ENCODE measurements at regions not wholly inside any gene's neighbourhood (a gene's known extent, or its start where the extent isn't known, plus 50 kb on each side); places are given as distances from the start of the nearest gene placed in this dataset.
"Not testable (repeated sequence)": the region's sequence is repeated elsewhere in the genome, so short reads cannot be mapped to it uniquely, and the experiment has no call there.

DNA sequence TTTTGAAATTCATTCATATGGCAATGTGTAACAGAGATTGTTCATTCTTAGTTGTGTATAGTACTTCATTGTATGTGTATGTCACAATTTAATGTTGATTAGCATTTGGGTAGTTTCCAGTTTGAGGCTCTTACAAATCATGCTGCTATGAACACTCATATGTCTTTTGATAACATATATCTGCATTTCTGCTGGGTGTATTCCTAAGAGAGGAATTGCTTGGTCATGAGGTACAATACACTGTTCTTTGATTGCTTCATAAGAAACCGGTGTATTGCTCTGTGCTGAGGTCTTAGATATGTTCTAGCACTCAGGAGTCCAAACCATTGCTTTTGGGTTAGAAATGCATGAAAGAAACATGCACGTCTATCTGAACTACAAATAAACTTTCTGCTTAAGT lies 492.9 kb upstream of the JAG1 start:
- FAIRE-seq (no peak), DNase-seq (ENCODE audit: low spot score) (no peak)

DNA sequence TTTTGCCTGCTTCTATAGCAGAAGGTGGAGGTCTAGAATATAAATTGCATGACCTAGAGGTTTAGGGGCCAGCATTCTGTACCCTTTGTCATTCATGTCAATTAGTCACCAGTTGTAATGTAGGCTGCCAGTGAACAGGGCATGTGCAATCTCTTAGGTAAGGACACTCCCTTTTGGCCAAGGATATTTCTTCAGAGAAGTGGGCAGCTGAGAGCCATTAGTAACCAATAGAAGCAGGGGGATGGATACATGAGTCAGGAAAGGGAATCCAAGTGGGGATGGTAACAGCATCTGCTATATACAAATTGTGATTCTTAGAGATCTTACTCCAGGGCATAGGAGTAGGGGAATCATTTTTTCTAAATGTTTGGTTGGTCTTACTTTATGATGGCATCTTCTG lies 494.2 kb upstream of the JAG1 start:
- no peak for FAIRE-seq

DNA sequence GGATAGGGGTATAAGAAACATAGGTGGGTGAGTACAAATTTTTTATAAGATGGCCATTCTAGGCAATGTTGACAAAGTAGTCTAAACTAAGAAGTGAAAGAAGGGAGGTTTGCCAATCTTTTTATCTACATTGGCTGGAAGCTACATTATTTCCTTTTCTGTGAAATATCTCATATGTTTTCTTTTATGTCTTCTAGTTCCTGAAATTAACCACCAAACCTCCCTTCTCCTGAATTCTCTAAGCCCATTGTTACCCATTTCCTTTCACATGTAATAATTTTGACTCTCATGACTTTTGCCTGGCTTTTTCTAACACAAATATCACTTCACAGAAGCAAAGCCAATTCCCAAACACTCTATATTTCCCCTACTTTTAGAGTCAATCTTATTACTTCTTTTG lies 496.2 kb upstream of the JAG1 start:
- FAIRE-seq = no peak

More for the DNA sequence above, 494.2 kb upstream of the JAG1 start:
- peak; percentile 13 for DNase-seq (ENCODE audit: low spot score)

DNA sequence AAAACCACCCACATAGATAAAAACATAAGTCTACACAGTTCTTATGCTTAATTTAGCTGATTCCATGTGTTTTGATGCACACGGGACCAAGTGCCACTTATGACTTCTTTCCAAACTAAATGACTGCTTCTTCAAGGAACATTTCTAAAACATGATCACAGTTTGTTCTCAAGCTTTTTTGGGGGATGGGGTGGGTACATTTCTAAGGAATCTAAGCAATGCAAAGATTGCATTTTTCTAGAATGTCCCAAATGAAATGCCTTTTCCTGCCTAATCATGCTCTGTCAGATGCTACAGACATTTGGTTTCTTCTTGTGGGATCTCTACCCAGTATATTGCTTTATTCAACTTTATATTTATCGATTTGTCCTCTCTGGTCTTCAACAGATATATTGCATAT lies 496.8 kb upstream of the JAG1 start:
- FAIRE-seq (no peak), DNase-seq (ENCODE audit: low spot score) (no peak)

More for the DNA sequence above, 496.2 kb upstream of the JAG1 start:
- no peak for DNase-seq (ENCODE audit: low spot score)

DNA sequence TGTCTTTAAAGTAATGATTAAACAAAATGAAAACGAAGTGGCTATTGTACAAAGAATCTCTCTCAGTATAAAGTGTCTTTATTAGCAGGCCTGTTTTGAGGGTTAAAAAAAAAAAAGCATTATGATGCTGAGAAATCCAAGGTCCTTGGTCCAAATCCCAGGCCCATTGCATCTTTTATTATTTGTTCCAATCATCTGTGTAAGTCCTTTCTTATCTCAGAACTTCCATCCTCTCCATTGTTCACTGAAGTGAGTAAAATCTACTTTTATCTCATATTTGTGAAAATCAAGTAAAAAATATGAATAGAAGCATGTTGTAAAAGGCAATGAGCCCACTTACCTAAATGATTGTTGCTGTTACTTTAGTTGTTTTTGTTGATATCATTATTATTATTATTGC lies 499.1 kb upstream of the JAG1 start:
- FAIRE-seq (no peak), DNase-seq (ENCODE audit: low spot score) (no peak)

DNA sequence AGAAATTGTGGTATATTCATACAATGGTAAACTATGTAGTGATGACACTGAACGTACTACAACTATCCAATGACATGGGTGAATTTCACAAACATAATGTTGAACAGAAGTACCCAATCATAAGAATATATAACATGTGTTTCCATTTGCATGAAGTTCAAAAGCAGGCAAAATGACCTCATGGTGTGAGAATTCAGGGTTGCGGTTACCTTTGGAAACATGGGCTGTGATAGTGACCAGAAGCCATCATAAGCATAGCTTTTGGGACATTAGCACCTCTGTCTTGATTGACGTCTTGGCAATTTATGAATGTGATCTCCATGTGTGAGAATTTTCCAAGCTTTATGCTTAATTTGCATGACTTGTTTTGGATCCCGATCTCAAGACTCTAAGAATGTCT lies 500.1 kb upstream of the JAG1 start:
- DNase-seq (ENCODE audit: low spot score) (no peak), FAIRE-seq (no peak)

DNA sequence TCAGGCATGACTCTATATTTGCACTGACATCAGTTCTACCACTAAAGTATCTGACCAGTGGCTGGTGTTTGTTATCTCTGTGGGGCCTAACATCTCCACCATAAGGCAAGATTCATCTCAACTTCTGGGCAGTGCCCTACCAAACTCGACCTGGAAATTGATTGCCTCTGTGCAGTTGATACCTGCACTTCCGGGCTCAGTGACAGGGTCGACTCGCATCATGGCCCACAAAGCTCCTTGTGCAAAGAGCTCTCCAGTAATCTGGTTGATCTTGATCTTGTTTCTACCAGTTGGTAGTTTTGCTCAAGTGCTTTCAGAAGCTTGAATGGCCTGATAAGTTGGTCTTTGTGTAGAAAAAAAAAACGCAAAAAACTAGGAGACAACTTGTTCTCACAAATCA lies 501.1 kb upstream of the JAG1 start:
- DNase-seq (ENCODE audit: low spot score) (no peak), FAIRE-seq (no peak)

DNA sequence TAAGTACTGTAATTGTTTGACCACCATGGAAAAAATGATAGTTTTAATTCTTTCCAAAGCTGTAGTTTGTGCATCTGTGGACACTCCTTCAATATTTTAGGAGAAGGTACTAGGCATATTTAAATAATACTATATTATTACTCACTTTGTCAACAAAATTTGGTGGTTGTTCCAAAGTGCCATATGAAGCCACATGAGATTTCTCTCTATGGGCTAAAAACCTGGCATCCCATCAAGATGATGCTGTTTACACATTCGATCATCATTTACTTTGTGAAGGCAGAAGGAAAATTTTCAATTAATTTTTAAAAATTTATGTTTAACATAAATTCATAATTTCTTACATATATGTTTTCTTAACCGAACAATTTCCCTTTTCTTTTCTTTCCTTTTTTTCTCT lies 502.6 kb upstream of the JAG1 start:
- no peak for FAIRE-seq
- no peak for DNase-seq (ENCODE audit: low spot score)

DNA sequence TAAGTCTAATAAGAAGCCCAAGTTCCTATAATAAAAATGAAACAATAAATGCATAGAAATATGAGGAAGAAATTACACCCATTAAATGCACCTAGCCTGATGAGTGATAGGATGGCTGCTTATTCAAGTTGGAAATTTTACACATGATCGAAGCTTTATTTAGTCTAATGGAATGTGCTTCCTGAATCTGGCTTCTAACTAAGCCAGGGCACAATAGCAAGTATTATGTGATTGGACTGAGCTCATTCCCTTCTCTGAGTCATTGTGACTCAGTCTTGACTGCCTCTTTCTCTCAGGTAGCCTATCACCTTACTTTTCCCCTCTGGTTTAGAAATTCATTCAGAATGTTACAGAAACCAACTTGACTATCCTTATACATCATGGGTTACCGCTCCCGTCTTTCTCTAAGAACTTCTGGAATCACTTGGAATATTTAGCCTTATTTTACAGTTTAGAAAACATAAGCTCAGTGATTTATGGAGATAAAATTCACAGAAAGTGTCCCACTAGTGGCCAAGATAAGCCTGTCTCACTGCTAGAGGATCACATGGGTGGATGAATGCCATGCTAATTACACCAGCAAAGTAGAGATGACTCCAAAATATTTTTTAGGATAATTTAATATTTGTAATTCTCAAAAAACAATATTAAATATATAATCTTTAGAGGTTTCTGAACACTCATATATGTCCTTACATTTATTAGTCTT lies 505.3 kb upstream of the JAG1 start:
- DNase-seq (ENCODE audit: low spot score) (peak; percentile 89), FAIRE-seq (peak; percentile 97)

DNA sequence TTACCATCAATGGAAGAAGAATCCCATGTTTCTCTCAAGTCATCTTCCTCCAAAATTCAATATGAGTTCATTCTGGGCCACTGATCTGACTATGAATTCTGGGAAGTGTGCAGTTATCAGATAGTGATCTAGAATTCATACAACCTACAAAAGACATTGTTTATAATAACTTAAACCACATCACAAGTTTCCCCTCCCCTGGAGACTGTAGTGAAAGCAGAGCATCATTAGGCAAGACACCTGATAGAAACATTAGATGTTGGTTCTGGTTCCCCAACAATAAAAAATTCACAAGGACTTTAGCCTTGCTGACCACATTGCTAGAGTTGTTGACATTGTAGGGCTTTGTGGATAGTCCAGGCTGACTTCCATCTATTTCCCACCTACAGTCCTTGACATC lies 506.4 kb upstream of the JAG1 start:
- no peak for FAIRE-seq

DNA sequence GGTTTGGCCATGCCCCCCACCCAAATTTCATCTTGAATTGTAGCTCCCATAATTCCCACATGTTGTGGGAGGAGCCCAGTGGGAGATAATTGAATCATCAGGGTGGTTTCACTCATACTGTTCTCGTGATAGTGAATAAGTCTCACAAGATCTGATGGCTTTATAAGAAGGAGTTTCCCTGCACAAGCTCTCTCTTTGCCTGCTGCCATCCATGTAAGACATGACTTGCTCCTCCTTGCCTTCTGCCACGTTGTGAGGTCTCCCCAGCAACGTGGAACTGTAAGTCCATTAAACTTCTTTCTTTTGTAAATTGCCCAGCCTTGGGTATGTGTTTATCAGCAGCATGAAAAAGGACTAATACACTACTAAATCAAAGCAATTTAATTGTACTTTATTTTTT lies 507.3 kb upstream of the JAG1 start:
- not testable (repeated sequence) for DNase-seq (ENCODE audit: low spot score); FAIRE-seq

More for the DNA sequence above, 506.4 kb upstream of the JAG1 start:
- DNase-seq (ENCODE audit: low spot score) = no peak

DNA sequence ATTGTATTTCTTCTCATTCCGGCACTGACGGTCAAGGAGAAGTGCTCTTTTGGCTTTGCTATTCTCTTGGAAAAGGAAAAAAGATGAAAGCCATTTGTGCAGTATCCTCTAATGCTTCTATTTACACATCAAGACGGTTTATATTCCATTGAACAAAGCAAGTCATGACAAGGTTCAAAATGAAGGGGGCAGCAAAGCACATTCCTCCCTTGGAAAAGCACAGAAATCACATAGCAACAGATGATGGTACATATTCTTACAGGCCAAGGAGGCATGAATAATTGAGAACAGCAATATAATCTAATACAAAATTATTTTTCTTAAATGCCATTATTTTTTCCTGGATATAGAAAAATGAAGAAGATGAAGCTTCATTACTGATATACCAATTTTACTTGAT lies 508.2 kb upstream of the JAG1 start:
- FAIRE-seq (no peak), DNase-seq (ENCODE audit: low spot score) (no peak)

DNA sequence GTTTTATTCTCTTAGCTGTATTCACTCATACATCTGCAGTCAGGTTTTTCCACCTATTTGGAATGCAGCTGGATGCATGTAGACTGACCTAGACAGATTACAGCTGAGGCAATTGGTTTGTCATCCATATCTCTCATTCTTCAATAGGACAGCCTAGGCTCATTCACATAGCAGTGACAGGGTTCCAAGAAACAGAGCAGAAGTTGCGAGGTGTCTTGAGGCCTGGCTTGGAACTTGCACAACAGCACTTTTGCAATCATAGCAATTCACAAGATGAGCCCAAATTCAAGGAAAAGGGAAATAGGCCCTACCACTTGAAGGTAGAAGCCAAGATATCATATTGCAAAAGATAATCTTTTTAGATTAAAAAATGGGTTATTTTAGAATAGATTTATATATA lies 508.9 kb upstream of the JAG1 start:
- FAIRE-seq = no peak
- no peak for DNase-seq (ENCODE audit: low spot score)

DNA sequence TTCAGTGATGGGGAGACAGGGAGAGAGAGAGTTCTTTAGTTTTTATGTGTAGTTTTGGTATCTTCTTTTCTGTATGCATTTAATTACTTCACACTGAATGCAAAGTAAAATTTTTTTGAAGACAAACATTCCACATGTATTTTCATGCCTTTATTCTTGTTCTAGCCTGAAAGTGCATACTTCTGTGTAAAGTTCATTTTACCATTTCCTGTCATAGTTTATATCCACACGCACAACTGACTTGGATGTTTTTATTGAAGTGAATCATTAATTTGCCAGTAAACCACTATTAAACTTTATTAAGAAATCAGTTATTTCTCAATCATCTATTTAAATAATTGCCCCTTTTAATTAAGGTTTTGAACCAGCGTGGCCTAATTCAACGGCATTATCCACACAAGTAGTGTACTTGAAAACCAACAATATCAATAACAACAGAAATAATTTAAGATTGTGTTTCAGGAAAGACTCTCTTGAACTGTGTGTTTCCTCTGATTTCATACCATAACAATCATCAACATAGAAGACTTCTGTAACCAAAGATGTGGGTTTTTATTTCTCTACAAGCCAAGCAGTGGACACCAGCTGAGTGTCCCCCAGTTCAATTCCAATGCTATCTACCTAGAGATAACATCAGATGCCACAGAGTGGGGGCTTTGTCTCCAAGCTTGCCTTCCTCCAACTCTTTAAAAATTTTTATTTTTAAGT lies 512.7 kb upstream of the JAG1 start:
- FAIRE-seq = peak; percentile 76

DNA sequence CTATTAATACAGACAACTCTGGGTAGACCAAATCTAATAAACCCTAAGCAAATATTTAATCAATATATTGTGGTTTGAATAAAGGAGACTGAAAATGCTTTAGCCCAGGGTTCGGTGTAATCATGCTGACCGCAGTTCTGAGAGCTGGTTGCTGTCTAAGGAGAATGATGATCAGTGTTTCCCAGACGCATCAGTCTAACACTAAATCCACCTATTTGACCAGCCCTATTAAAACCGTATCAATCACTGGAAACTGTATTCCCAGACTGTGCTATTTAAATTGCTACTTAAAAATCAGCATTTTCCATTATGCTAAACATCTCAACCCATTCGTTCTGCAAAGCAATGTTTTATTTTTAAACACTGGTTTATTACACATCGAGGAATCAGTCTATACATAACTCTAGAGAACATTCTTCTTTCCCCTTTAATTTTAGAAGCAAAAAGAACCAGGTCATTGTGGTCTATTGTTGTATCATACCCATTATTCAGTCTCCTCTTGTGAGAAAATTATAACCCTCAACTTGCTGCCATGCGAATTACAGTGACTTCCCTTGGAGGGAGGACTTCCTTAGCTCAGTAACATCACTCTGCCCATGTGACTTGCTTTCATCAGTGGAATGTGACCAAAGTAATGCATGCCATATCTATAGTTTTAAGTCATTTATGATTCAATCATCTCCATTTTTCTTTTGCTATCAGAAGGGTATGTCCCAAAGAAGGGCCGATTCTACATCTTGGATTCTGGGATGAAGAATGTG lies 515.2 kb upstream of the JAG1 start:
- no peak for DNase-seq (ENCODE audit: low spot score)
- no peak for FAIRE-seq

More for the DNA sequence above, 512.7 kb upstream of the JAG1 start:
- no peak for DNase-seq (ENCODE audit: low spot score)

DNA sequence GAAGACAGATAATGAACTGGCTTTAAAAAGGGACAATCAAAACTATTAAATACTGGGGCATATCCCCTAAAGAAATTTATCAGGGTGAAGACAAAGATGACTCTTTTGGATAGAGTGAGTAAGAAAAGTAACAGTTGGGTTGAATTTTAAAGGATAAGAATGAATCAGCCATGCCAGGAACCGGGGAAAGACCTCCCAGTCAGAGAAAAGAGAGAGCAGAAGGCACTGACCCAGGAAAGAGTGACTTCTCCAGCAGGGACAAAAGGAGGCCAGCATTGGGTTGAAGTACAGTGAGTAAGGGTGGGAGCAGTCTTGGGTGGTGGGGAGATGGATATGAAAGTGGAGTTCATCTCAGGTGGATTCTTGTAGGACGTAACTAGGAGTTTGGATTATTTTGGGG lies 516.9 kb upstream of the JAG1 start:
- DNase-seq (ENCODE audit: low spot score) (peak; percentile 39), FAIRE-seq (peak; percentile 58)

DNA sequence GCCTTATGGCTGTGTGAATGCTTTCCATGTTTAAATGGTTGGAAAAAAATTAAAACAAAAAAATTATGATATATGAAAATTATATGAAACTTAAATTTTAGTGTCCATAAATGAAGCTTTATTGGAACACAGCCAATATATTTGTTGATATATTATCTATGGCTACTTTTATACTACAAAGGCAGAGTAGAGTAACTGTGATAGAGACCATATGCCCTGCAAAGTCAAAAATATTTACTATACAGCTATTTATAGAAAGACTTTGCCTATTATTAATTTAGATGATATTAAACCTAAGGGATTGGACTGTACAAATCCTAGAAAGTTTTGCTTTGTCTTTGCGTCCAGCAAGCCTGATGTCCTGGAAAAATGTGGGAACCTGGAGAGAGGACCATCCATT lies 518.3 kb upstream of the JAG1 start:
- FAIRE-seq = no peak

DNA sequence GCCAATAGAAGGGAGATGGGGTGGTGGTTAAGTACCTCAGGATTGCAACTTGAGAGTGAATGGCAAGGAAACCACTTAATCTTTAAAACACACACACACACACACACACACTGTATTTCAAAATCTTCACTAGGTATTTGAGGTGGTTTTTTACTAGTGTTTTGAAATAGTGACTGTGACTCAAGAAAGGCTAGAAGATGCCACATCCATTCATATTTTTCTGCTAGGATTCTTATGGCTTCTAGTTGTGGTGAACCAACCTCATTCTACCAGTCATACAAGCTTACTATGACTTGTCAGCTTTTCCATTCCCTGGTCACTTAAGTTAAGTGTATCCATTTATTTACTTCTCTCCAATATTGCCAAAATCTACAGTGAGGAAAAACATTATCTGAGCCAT lies 519.4 kb upstream of the JAG1 start:
- FAIRE-seq = peak; percentile 52
- DNase-seq (ENCODE audit: low spot score) = peak; percentile 29

More for the DNA sequence above, 518.3 kb upstream of the JAG1 start:
- DNase-seq (ENCODE audit: low spot score) = no peak

DNA sequence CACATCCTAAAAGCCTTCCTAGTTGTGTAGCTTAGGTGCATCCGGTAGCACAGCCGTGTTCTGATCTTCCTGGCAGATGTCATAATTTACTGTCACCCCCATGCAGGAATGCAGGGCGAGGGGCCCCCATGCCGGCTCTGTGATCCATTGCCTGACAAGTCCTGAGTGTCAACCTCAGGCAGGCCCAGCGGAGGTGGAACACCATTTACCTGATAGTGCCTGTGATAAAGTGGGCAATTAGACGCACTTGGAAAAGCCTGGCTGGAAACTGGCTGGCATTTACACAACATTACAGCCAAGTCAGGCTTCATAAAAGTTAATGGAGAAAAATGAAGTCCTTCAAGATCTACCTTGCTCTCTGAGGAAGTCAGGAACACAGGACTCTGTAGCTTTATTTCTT lies 521.4 kb upstream of the JAG1 start:
- FAIRE-seq = no peak

DNA sequence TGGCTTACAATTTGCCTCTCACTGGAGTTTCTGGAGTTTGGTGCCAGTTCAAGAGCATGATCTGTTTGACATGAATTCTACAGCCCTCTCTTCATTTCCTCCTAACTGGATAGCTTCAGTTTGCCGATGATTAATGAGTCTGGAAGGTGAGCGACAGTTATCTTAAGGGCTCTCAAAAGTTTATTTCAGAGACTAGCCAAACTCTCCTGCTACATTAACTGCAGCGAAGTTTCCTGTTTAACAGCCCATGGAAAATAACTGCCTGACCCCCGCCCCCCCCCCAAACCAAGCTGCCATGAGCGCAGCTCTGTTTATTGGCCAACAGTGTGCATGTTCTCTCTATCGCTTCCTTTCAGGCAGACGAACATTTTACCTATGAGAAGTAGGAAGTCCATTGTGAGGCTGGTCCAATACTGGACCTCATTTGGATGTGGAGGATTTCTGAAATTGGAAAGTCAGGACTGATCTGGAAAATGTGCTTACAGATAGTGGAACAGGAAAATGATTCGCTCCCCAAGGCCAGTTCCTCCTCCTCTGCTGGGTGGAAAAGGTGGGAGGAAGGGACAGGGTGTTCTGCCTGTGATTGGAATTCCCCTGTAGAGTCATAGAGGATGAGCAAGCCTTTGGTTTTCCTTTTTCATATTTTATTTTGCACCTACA lies 522.2 kb upstream of the JAG1 start:
- DNase-seq (ENCODE audit: low spot score) = peak; percentile 90
- FAIRE-seq = peak; percentile 93

More for the DNA sequence above, 521.4 kb upstream of the JAG1 start:
- no peak for DNase-seq (ENCODE audit: low spot score)

DNA sequence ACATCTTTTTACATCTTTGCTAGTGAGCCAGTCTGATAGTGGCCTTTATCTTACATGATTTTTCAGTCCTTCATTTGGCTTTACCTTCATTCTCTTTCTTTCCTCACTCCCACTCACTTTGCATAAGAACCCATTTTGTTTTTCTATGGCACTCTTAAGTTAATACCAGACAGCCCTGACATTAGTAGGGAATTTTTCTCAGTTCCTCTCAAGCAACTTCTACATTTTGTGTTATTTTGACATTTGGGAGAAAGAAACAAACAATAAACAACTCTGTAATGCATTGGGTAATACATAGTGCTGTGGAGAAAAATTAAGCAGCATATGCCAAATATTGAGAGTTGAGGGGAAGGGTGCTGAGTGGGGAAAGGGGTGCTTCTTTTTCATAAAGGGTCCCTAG lies 524.1 kb upstream of the JAG1 start:
- no peak for FAIRE-seq

DNA sequence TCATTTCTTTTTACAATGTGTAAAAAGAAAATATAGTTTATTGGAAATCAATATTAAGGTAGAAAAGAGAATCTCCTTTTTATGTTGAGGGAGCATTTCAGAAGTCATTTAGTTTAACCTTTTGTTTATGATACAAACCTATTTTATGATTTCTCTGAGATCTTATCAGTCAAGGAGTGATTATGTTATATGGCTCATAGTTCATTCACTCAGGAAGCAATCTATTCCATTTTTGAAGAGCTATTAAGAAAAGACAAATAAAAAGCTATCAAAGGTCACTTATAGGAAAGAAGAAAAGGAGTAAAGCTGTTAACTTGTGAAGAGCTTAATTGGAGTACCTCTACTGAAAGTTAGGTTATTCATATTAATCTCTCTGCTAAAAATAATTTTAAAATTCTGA lies 526.6 kb upstream of the JAG1 start:
- FAIRE-seq = no peak
- DNase-seq (ENCODE audit: low spot score) = no peak

More for the DNA sequence above, 524.1 kb upstream of the JAG1 start:
- DNase-seq (ENCODE audit: low spot score) = no peak

Measured in RCC 7860 (cell line).